ENCODE measurements at regions not wholly inside any gene's neighbourhood (a gene's known extent, or its start where the extent isn't known, plus 50 kb on each side); places are given as distances from the start of the nearest gene placed in this dataset.

DNA sequence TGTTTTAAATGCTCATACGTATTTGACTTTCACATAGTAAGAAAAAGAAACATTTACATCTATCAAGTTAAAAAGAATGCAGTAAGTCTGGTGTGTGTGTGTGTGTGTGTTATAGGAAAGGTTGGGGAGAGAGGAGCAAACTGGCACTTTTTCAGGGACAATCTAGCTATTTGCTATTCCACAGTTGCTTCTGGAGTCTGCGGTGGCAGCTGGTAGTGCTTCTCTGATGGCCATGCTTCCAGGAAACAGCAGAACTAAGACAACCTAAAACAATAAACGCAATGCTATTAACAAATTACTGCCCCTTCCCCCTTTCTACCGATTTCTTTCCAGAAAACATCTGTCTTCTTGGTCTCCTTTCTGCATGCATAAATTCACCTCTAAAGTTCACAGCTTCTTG lies 70.0 kb upstream of the CDH10 start:
- no peak for DNase-seq (ENCODE audit: low read depth)

DNA sequence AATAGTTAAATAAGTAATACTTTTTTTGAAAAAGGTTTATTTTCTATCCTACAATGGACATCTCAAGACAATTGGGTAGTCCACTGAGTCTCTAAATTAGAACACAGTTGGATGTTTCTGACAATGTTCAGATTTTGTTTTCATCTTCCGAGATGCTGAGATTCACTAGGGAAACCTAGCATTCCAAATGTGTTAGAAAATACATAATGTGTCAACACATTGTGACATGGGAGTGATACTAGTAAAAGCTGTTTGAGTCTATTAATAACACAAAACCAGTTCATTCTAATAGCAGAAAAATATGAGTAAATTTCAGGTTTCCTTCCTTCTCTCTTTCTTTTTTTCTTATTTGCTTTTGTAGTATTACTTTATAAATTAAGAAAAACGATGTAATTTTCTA lies 68.2 kb upstream of the CDH10 start:
- no peak for DNase-seq (ENCODE audit: low read depth)

DNA sequence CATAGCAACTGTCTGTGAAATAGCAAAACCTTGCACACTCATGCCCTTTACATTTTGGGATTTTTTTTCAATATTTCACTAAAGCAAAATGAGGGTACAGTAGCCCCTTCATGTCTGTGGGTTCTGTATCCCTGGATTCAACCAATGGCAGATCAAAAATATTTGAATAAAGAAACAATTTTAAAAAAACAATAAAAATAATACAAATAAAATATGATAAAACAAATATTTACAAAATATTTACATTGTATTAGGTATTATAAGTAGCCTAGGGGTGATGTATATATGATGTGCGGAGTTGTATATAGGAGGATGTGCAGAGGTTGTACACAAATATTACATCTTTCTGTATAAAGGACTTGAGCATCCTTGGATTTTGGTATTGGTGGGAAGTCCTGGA lies 67.3 kb upstream of the CDH10 start:
- no peak for DNase-seq (ENCODE audit: low read depth)

GRCh38 chr5:24703934-24704333 lies 59.2 kb upstream of the CDH10 start:
- DNase-seq (ENCODE audit: low read depth) = no peak
